K562 (cell line): ENCODE measurements at regions not wholly inside any gene's neighbourhood (a gene's known extent, or its start where the extent isn't known, plus 50 kb on each side); places are given as distances from the start of the nearest gene placed in this dataset.

ENCODE experiments used
- CCNT2 ChIP-seq: IDR thresholded peaks from 2 replicates; pipeline ENCODE4 v1.6.1; 2011; ENCODE audit warnings: borderline replicate concordance, low read depth, mild to moderate bottlenecking, moderate library complexity, mixed read lengths, low read length; ENCODE audit not compliant: insufficient read length; ENCODE audit errors: extremely low read depth
- CEBPZ ChIP-seq: fragments of 150-350 bp; IDR thresholded peaks from 2 replicates; pipeline ENCODE4 v1.6.1; 2014; ENCODE audit warnings: low read depth, mild to moderate bottlenecking, low read length, borderline replicate concordance
- KLF13 ChIP-seq: fragments of 450-650 bp; IDR thresholded peaks from 2 replicates; pipeline ENCODE4 v1.6.1; 2016; ENCODE audit warnings: missing genetic modification characterization, low read depth, mild to moderate bottlenecking, missing compliant biosample characterization, moderate library complexity, borderline replicate concordance
- PHB ChIP-seq: fragments of 250-450 bp; sonication (Bioruptor Pico); IDR thresholded peaks from 2 replicates; pipeline ENCODE4 v1.5.0; 2021
- TAF15 ChIP-seq: fragments of 200-400 bp; formaldehyde crosslinking; IDR thresholded peaks from 2 replicates; pipeline ENCODE4 v1.6.1; 2017; ENCODE audit warnings: mild to moderate bottlenecking, low read depth, low read length, moderate library complexity
- TCF3 ChIP-seq: sonication (generic); formaldehyde crosslinking; IDR thresholded peaks from 2 replicates; pipeline ENCODE4 v1.4.0; 2020; ENCODE audit warnings: mild to moderate bottlenecking, missing genetic modification reagents
- ZFX ChIP-seq: sonication (generic); formaldehyde crosslinking; IDR thresholded peaks from 2 replicates; pipeline ENCODE4 v1.8.0; 2022; ENCODE audit warnings: mild to moderate bottlenecking, missing genetic modification reagents, moderate library complexity
- ZNF592 ChIP-seq: fragments of 450-650 bp; IDR thresholded peaks from 2 replicates; pipeline ENCODE4 v1.6.1; 2017; ENCODE audit warnings: antibody characterized with exemption, mild to moderate bottlenecking

GRCh38 chr17:22253007-22253406, 560.7 kb downstream of the KCNJ18 start (continued):
- TF ChIP-seq CEBPZ: no peak
- no peak for TF ChIP-seq TCF3 (CRISPR knock-in tag)
- TF ChIP-seq TAF15: no peak
- TF ChIP-seq ZFX: no peak
- no peak for TF ChIP-seq PHB (CRISPR knock-in tag)
- TF ChIP-seq CCNT2: no peak
- no peak for TF ChIP-seq KLF13 (tag)
- no peak for TF ChIP-seq ZNF592
